HG03442 (cell line): ENCODE measurements at regions not wholly inside any gene's neighbourhood (a gene's known extent, or its start where the extent isn't known, plus 50 kb on each side); places are given as distances from the start of the nearest gene placed in this dataset.
"Not testable (repeated sequence)": the region's sequence is repeated elsewhere in the genome, so short reads cannot be mapped to it uniquely, and the experiment has no call there.

Experiments used
- ATAC-seq: cut with Tn5 transposase; IDR thresholded peaks from one replicate; pipeline ENCODE4 v1.9.1; 2021; ENCODE audit warnings: mild to moderate bottlenecking, moderate library complexity; ENCODE audit not compliant: unreplicated experiment

GRCh38 chr1:70812442-70813109 lies 235.0 kb downstream of the PTGER3 start:
- no peak for ATAC-seq

DNA sequence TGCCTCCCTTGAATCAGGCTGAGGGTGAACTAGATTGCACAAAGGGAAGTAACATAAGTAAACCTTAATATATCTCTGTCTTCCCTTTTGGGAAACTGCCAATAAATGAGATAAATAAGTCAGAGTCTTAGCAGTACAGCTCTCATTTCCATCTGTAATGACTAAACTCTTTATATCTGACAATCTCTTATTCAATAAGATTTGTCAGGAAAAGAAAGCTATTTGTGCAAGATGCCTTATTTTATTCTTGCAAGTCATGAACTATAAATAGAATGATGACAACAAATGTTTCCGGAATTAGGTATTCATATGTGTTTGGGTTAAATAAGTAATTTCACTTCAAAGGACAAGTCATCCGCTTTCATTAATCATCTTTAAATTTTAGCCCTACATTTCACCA lies 229.2 kb downstream of the PTGER3 start:
- ATAC-seq, result no peak

GRCh38 chr1:70819231-70819630 lies 228.4 kb downstream of the PTGER3 start:
- no peak for ATAC-seq

GRCh38 chr1:70819785-70820184 lies 227.8 kb downstream of the PTGER3 start:
- ATAC-seq, result no peak

DNA sequence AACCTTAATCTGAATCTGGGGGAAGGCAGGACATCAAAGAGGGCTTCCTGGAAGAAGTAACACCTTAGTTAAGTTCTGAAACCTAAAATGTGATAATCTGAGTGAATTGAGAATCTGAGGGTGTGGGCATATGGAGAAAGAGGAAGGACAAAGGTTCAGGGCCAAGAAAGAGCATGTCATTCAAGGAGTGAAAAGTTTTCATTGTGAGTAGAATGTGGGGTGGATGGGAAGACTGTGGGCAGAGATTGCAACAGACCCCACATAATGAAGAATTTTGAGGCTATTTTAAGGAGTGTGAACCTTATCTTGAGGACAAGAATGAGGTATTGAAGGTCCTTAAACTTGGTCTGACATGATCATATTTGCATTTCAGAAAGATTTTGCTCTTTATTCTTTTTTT lies 227.2 kb downstream of the PTGER3 start:
- no peak for ATAC-seq

GRCh38 chr1:70820995-70821394 lies 226.6 kb downstream of the PTGER3 start:
- ATAC-seq, result no peak

DNA sequence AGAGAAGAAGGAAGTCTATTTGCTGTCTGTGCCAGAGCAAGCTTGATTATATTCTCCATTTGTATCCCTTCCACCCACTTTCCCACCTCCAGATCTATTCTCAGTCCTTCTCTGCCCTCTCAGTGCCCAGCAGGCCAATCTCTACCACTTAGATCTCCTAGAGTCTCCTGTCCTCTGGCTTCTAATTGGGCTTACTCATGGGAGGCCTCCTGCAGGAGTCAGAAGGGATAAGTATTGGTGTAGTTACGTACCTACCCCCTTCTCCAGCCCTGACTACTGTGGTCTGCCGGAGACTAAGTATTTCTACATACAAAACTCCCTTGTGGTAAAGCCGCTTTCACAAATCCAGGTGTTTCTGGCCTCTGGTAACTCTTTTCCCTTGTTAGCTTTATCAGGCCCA lies 221.2 kb downstream of the PTGER3 start:
- ATAC-seq, result no peak

DNA sequence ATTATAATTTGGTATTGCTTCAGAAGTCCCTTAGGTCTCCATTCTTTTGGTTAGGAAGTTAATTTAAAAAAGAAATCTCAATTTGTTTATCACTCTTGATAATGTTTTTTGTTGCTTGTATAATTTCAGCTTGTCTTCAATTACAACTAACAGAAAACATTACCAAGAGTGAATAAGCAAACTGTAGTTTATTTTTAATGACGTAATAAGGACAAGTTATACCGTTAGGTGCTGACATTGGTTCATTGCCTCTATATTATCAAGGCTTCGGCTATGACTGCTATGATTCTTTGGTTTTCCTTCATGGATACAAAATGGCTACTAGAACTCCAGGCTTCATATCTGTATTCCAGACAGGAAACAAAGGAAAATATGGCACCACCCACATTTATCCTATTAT lies 220.6 kb downstream of the PTGER3 start:
- no peak for ATAC-seq

DNA sequence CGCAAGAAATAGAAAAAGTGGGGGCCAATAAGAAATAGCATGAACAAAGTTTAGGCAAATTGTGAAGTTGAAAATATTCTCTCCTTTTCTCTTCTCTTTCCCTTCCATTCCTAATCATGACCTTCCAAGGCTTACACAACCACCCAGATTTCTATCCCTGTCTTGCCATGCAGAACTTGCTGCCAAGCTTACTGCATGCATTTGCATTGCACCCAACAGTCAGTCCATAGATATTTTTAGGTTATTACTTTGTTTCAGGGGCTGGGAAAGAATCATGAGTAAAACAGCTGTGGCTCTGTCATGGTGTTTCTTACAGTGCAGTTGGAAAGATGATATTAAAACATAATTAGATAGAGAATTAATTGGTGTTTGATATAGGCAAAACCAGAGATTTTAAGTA lies 219.4 kb downstream of the PTGER3 start:
- ATAC-seq, result no peak

DNA sequence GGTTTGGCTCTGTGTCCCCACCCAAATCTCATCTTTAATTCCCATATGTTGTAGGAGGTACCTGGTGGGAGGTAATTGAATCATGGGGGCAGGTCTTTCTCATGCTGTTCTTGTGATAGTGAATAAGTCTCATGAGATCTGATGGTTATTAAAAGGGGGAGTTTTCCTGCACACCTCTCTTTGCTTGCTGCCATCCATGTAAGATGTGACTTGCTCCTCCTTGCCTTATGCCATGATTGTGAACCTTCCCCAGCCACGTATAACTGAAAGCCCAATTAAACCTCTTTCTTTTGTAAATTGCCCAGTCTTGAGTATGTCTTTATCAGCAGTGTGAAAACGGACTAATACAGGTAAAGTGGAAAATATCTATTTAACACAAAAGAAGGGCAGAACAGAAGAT lies 213.3 kb downstream of the PTGER3 start:
- not testable (repeated sequence) for ATAC-seq

DNA sequence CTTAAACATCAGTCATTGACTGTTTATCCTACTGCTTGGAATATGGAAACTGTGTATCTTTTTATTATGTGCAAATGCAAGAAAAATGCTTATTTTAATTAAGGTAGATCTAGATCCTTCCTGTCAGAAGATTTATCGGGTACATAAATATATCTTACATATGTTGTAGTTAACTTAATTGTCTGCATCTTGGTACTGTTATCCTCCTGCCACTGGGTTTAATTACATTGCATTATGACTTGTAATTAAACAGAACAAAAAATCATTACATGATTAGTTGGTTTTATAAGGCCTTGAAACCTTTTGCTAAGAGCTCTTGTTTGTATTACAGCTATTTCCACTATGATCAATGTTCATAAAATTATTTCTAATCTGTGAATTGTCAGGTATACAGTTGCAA lies 211.2 kb downstream of the PTGER3 start:
- no peak for ATAC-seq

DNA sequence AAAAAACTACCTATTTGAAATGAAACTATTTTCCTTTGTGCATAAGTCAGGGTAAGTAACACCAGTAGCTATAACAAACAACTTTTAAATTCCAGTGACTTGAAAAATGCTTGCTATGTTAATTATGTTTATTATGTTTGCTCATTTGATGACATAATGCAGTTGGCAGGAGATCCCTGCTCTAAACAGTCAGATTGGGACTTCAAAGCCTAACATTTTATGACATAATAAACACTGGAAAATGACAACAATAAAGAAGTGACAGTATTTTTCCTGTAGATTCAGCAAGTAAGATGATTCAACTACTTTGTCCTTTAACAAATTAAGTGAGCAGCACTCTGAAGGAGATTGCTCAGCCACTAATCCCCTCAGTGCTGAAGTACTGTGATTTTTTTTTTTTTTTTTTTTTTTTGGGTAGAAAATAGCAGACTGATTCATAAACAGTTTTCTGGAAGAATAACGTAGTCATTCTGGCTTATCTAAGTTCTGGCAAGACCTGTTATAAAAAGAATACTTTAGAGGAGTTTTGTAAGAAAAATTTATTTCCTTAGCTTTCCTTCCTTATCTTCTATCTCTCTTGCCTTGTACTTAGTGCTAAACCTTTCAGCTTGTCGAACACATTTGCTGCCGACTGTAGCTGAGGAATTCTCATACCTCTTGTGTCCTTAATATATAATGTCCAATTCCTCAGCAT lies 207.2 kb downstream of the PTGER3 start:
- ATAC-seq, result no peak

GRCh38 chr1:70842562-70842961 lies 205.1 kb downstream of the PTGER3 start:
- ATAC-seq, result no peak

GRCh38 chr1:70843452-70843851 lies 204.2 kb downstream of the PTGER3 start:
- no peak for ATAC-seq

- no peak for ATAC-seq
These were observed 200.6 kb downstream of the PTGER3 start for GRCh38 chr1:70847013-70847412.

DNA sequence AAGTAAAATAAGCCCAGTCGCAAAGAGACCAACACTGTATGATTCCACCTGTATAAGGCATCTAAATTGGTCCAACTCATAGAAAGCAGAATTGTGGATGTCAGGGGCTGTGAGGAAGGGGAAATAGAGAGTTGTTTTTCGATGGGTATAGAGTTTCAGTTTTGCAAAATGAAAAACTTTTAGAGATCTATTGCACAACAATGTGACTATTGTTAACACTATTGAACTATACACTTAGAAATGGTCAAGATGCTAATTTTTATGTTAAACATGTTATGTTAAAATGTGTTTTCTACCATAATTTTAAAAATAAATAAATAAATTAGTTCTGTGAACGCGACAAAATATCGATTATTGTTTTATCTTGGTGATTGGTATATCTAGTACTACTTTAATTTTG lies 192.4 kb downstream of the PTGER3 start:
- ATAC-seq, result no peak

- ATAC-seq, result no peak
These were observed 191.4 kb downstream of the PTGER3 start for GRCh38 chr1:70856201-70856600.

DNA sequence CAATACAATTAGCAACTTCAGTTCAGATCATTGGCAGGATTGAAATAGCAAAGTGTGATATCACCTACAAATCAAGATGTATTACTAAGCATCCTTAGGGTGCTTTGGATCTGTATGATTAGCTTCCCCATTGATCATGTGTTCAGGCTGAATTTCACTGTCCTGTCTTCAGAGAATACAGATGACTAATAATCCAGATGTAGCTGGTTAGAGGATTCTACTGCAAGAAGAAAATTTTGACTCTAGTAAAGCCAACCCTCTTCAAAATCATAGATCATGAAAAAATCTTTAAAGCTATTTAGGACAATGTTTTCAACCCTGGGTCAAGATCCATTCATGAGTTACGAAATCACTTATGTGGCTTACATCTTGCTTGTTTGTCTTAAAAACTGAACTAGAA lies 184.4 kb downstream of the PTGER3 start:
- ATAC-seq, result no peak

- ATAC-seq, result no peak
These were observed 183.3 kb downstream of the PTGER3 start for GRCh38 chr1:70864302-70864701.

- no peak for ATAC-seq
These were observed 180.9 kb downstream of the PTGER3 start for GRCh38 chr1:70866542-70867264.

DNA sequence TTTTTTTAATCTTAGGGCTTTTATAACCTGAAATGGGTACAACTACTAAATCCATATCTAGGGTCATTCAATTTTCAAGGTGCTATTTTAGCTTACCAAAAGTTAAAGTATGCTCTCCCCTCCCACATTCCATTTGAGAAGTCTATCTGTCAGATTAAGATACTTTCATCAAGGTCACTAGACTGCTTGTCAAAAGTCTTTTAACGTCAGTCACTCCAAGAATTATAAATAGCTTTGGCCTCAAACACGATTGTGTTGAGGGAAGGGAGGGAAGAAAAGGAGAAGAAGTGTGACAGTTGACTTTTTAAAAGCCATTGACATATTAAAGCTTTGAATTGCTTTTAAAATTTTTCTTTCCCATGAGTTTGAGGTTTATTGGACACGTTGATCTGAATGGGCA lies 175.8 kb downstream of the PTGER3 start:
- no peak for ATAC-seq

GRCh38 chr1:70874063-70874462 lies 173.6 kb downstream of the PTGER3 start:
- ATAC-seq, result no peak
